Adrenal gland (tissue), 5 donors: ENCODE measurements at regions not wholly inside any gene's neighbourhood (a gene's known extent, or its start where the extent isn't known, plus 50 kb on each side); places are given as distances from the start of the nearest gene placed in this dataset.

Experiments used
- CTCF ChIP-seq, 6 experiments: fragments of 450-650 bp in 4 of 6; fragments of 200-600 bp in 2 of 6; sonication (generic) in 1 of 6; IDR thresholded peaks; 1 replicate in 5 of 6; 2 replicates in 1 of 6; pipeline versions ENCODE4 v1.5.1 to v1.8.0; 2016 to 2021; ENCODE audit warnings: antibody characterized with exemption in 6 of 6, mild to moderate bottlenecking in 2 of 6, moderate library complexity in 1 of 6
- POLR2A ChIP-seq, 2 donors: fragments of 450-650 bp; IDR thresholded peaks; one replicate each; pipeline ENCODE4 v1.6.1; 2017; ENCODE audit warnings: antibody characterized with exemption in 2 of 2, mild to moderate bottlenecking in 2 of 2, moderate library complexity in 1 of 2
- donor health status: DM: no; HTN: no; CAD: no.

DNA sequence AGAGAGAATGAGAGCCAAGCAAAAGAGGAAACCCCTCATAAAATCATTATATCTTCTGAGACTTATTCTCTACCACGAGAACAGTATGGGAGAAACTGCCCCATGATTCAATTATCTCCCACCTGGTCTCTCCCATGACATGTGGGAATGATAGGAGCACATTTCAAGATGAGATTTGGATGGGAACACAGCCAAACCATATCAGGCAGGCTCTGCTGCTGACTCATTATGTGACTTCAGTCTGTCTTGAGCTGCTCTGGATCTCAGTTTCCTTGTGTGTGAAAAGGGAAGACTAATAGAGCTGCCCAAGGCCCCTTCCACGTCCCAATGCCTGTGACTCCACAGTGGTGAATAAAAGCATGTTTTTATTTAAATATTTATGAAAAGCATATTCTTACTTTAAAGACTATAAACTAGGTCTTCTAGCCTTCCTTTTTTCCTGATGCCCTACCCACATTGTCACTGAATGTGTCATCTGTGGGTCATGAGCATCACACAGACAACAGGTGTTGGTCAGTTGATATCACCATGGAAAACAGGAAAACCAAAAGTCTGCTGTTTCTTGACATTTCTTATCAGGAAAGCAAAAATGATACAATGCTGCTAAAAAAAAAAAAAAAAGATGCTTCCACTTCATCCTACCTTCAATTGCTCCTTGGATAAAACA is 96.0 kb upstream of the PPP2R3A start:
- TF ChIP-seq CTCF (IDR thresholded peaks at IDR 0.05) = no peak
- TF ChIP-seq POLR2A (IDR thresholded peaks at IDR 0.05) = no peak
